NB4 (cell line): ENCODE measurements at regions not wholly inside any gene's neighbourhood (a gene's known extent, or its start where the extent isn't known, plus 50 kb on each side); places are given as distances from the start of the nearest gene placed in this dataset.

Experiments used
- MYC ChIP-seq: IDR thresholded peaks from 2 replicates; pipeline ENCODE4 v1.6.1; 2011; ENCODE audit warnings: low read depth, low read length
- POLR2A ChIP-seq: IDR thresholded peaks from 2 replicates; pipeline ENCODE4 v1.6.1; 2011; ENCODE audit warnings: mild to moderate bottlenecking; ENCODE audit not compliant: insufficient read length; ENCODE audit errors: extremely low read depth
- TF ChIP-seq, protein P1 (sequence below): IDR thresholded peaks from one replicate; pipeline ENCODE4 v1.5.1; 2012; ENCODE audit warnings: low read depth, low read length
- TF ChIP-seq, protein P2 (sequence below): IDR thresholded peaks from 2 replicates; pipeline ENCODE4 v1.6.1; 2011; ENCODE audit warnings: low read depth, low read length

DNA sequence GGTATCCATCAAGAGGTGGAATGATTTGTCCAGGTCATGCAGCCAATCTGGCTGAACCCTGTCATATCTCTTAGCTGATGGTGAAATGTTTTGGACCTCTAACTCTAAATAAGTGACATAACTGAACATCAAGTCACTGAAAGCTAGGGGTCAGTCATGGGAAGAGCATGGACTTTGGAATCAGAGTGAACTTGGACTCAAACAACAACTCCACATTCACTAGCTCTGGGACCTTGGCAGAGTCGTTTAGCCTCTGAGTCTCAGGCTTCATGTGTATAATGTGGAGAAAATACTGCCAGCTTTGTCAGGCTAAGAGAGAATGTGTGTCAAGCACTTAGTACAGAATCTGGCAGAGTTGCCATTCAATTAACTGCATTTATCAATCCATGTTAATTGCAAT, 557.8 kb upstream of the CFAP20DC start:
- TF ChIP-seq, protein P1, sequence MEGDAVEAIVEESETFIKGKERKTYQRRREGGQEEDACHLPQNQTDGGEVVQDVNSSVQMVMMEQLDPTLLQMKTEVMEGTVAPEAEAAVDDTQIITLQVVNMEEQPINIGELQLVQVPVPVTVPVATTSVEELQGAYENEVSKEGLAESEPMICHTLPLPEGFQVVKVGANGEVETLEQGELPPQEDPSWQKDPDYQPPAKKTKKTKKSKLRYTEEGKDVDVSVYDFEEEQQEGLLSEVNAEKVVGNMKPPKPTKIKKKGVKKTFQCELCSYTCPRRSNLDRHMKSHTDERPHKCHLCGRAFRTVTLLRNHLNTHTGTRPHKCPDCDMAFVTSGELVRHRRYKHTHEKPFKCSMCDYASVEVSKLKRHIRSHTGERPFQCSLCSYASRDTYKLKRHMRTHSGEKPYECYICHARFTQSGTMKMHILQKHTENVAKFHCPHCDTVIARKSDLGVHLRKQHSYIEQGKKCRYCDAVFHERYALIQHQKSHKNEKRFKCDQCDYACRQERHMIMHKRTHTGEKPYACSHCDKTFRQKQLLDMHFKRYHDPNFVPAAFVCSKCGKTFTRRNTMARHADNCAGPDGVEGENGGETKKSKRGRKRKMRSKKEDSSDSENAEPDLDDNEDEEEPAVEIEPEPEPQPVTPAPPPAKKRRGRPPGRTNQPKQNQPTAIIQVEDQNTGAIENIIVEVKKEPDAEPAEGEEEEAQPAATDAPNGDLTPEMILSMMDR: no peak
- TF ChIP-seq POLR2A (no peak), MYC (no peak)
- TF ChIP-seq, protein P2, sequence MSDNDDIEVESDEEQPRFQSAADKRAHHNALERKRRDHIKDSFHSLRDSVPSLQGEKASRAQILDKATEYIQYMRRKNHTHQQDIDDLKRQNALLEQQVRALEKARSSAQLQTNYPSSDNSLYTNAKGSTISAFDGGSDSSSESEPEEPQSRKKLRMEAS: no peak
